ENCODE measurements at regions not wholly inside any gene's neighbourhood (a gene's known extent, or its start where the extent isn't known, plus 50 kb on each side); places are given as distances from the start of the nearest gene placed in this dataset.
"Not testable (repeated sequence)": the region's sequence is repeated elsewhere in the genome, so short reads cannot be mapped to it uniquely, and the experiment has no call there.

GRCh38 chr3:177838766-177839350 is 641.6 kb upstream of the TBL1XR1 start:
- no peak for DNase-seq (ENCODE audit: low read depth in 2 of 2)

DNA sequence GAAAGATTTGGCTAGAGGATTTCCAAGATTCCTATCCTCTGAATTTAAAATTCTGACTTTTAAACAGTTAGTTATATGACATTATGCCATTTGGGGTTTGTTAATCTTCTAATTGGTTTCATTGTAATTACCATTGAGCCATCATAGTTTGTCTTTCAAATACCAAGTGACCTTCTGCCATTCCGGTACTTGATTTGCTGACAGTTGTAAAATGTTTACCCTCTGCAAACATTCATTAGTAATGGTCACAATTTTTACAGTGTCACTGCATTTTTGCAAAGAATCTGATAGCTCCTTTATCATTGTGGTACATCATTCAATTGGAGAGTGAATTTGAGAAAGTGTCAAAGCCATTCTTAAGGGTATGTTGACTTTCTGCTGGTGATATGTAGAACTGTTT is 645.0 kb upstream of the TBL1XR1 start:
- DNase-seq (ENCODE audit: low read depth in 2 of 2), result no peak

- DNase-seq (ENCODE audit: low read depth in 2 of 2), result no peak
Measured at GRCh38 chr3:177842743-177843734, 645.8 kb upstream of the TBL1XR1 start.

GRCh38 chr3:177852001-177852807 is 654.9 kb upstream of the TBL1XR1 start:
- DNase-seq (ENCODE audit: low read depth in 2 of 2), result no peak

GRCh38 chr3:177855021-177855420 is 657.7 kb upstream of the TBL1XR1 start:
- no peak for DNase-seq (ENCODE audit: low read depth in 2 of 2)

- DNase-seq (ENCODE audit: low read depth in 2 of 2), result no peak
Measured at GRCh38 chr3:177860184-177860583, 662.9 kb upstream of the TBL1XR1 start.

DNA sequence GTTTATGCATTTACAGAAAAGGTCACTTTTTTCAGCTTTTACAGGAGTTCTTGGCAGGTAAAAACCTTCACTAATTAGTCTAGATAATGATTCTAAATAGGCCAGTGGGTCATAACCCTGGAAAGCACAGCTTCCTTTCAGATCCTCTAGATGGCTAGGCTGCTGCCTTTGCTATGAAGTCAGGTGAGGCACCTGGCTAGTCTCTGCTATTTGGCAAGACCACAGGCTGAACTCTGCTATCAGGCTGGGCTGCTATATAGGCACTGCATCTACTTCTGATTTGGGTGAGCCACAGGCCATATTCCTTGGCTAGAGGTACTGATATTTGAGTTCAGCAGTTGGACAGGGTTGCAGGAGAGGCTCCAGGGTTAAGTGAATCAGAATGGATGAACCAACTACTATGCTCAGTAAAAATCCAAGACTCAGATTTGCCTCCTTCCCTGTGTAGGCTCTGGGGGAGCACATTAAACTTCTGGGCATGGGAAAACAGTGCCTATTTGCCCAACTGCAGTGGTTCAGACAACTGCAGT is 665.7 kb upstream of the TBL1XR1 start:
- no peak for DNase-seq (ENCODE audit: low read depth in 2 of 2)

GRCh38 chr3:177871267-177871666 is 665.0 kb upstream of the KCNMB2 start:
- not testable (repeated sequence) for DNase-seq (ENCODE audit: low read depth in 2 of 2)

- DNase-seq (ENCODE audit: low read depth in 2 of 2), result no peak
Measured at GRCh38 chr3:177878192-177878591, 658.0 kb upstream of the KCNMB2 start.

- DNase-seq (ENCODE audit: low read depth in 2 of 2), result no peak
Measured at GRCh38 chr3:177878957-177879356, 657.3 kb upstream of the KCNMB2 start.

DNA sequence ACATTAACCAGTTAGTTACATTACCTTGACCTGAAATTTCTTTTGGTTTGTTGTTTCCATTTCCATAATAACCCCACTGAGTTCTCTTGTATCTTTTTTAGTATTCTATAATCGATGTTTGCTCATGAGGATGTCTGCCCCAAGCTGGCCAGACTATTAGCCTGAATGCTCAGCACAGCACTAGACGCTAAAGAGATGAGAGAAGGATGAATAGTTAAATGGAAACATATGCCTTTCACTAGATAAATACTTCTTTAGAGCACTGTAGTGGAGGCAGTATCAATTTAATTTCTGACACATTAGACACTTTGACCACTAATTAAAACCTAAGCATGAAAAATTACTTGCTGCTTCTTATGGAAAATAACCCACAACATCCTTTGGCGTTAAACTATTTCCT is 654.9 kb upstream of the KCNMB2 start:
- DNase-seq (ENCODE audit: low read depth in 2 of 2), result no peak

DNA sequence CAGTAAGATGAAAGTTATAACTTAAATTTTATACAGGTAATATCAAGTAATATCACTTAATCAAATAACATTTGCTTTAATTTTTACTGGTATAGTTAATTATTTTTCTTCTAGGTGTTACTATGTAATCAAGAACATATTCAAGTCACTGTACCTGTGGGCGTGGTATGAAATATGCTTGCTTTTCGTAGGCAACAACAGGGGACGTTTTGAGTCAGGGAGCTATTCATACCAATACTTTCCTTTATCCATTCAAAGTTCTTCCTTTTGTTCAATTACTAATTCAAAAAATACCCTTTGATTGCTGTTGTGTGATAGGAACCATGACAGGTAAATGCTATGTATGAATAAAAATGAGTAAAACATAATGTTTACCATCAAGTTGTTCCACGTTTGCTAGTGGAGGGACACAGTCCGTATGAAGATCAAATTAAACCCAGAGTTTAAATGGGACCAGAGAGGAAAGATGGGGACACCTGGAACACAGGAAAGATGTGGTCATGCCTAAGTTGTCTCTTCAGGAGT is 654.0 kb upstream of the KCNMB2 start:
- no peak for DNase-seq (ENCODE audit: low read depth in 2 of 2)

DNA sequence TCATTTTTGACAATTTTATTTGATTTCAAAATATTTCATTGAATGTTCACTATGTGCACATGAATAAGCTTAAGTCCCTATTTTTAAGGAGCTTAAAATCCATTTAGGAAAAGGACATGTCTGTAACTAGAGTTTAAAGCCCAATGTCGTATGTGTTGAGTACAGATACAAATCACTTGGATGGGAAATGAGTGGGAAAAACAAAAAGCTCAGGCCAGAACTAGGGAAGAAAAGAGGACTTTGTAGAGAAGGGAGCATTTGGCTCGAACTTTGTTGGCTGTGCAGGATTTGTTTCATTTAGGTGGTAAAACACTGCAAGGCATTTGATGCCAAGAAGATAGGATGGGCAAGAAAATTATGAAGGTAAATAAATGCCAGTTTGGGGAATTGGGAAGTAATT is 653.1 kb upstream of the KCNMB2 start:
- no peak for DNase-seq (ENCODE audit: low read depth in 2 of 2)

- DNase-seq (ENCODE audit: low read depth in 2 of 2), result no peak
Measured at GRCh38 chr3:177883957-177884356, 652.3 kb upstream of the KCNMB2 start.

DNA sequence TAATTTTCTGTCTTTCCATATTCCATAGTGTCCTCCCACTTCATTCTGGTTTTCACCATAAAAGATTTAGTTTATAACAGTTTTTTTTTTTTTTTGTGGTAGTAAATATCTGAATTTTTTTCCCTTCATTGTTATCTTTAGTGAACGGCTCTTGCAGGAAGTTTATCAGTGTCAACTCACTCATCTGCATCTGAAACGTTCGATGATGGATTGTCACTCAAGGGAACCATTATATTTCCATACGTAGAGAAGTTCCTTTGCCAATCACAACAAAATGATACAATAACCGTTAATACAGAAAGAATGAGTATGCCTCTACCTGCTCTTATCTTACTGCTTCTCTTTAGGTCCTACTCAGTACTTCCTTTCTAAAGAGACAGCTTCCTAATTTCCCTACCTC is 651.2 kb upstream of the KCNMB2 start:
- no peak for DNase-seq (ENCODE audit: low read depth in 2 of 2)

DNA sequence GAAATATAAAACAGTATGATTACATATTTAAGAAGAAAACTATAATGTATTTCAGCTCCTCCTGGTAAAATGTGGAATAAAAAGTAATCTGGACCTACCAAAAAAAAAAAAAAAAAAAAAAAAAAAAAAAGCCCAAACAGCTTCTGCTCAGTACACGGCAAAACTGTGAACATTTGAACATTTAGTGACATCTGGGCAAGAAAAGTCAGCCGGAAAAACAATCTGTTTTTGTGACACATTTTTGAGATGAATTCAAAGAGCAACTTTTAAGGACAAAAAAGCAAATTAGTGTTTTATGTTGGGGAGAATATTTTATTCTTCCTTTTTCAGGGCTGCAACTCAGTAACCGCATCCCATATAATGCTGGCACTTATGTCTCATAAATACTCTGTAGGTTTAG is 649.7 kb upstream of the KCNMB2 start:
- no peak for DNase-seq (ENCODE audit: low read depth in 2 of 2)

DNA sequence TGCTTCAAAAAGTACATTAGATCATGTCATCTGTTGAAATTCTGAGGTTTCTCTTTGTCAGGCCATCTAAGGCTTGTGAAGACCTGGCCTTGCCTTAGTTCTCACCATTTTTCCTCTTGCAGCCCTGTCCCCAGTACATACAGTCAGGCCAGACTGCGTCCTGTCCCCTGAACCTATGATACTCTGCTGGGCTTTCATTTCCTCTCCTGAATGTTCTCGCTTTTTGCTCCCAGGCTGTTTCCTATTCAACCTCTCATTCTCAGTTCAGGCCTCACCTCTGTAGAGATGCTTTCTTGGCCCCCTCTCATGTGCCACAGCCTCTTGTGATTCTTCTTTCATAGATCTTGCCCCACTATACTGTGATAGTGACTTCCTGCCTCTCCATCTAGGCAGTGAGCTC is 648.8 kb upstream of the KCNMB2 start:
- no peak for DNase-seq (ENCODE audit: low read depth in 2 of 2)

- no peak for DNase-seq (ENCODE audit: low read depth in 2 of 2)
Measured at GRCh38 chr3:177889161-177889560, 647.1 kb upstream of the KCNMB2 start.

GRCh38 chr3:177889652-177890358 is 646.4 kb upstream of the KCNMB2 start:
- DNase-seq (ENCODE audit: low read depth in 2 of 2), result no peak

DNA sequence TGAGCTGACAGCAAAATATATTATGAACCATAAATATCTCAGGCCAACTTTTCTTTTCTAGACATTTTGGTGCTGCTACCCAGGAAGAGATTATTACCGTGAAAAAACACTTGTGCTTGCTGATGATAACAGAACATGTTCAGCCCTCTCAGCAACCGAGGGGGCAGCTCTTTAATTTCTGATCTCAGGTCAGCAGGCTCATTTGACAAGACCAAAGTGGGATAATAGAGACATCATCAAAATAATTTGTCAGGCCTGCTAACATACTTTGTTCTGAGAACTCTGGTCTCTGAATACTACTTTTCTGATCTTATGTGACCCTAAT is 645.9 kb upstream of the KCNMB2 start:
- no peak for DNase-seq (ENCODE audit: low read depth in 2 of 2)

- not testable (repeated sequence) for DNase-seq (ENCODE audit: low read depth in 2 of 2)
Measured at GRCh38 chr3:177891569-177891968, 644.7 kb upstream of the KCNMB2 start.

Data from stimulated activated CD8-positive, alpha-beta memory T cell treated with anti-CD3 and anti-CD28 coated beads, Interleukin-2, amount 100 ng/mL, for 48 hours (primary cell).